Ishikawa (cell line): ENCODE measurements at regions not wholly inside any gene's neighbourhood (a gene's known extent, or its start where the extent isn't known, plus 50 kb on each side); places are given as distances from the start of the nearest gene placed in this dataset.

Experiments used
- CEBPB ChIP-seq: IDR thresholded peaks from 2 replicates; pipeline ENCODE4 v1.6.1; 2012
- CREB1 ChIP-seq: IDR thresholded peaks from 2 replicates; pipeline ENCODE4 v1.6.1; 2012; ENCODE audit warnings: low read depth
- EGR1 ChIP-seq: IDR thresholded peaks from 2 replicates; pipeline ENCODE4 v1.6.1; 2012
- EP300 ChIP-seq: IDR thresholded peaks from 2 replicates; pipeline ENCODE4 v1.6.1; 2012; ENCODE audit warnings: borderline replicate concordance
- FOXM1 ChIP-seq: IDR thresholded peaks from 2 replicates; pipeline ENCODE4 v1.6.1; 2012; ENCODE audit warnings: low read depth, borderline replicate concordance
- MAX ChIP-seq: IDR thresholded peaks from 2 replicates; pipeline ENCODE4 v1.6.1; 2012
- RAD21 ChIP-seq: IDR thresholded peaks from 2 replicates; pipeline ENCODE4 v1.6.1; 2012; ENCODE audit warnings: low read depth
- REST ChIP-seq: IDR thresholded peaks from 2 replicates; pipeline ENCODE4 v1.6.1; 2012; ENCODE audit warnings: low read depth, mild to moderate bottlenecking
- TAF1 ChIP-seq: IDR thresholded peaks from 2 replicates; pipeline ENCODE4 v1.6.1; 2012; ENCODE audit warnings: low read depth, mild to moderate bottlenecking
- TCF12 ChIP-seq: IDR thresholded peaks from 2 replicates; pipeline ENCODE4 v1.6.1; 2012; ENCODE audit warnings: low read depth
- USF1 ChIP-seq: IDR thresholded peaks from 2 replicates; pipeline ENCODE4 v1.6.1; 2012
- YY1 ChIP-seq: IDR thresholded peaks from 2 replicates; pipeline ENCODE4 v1.6.1; 2012; ENCODE audit warnings: low read depth
- ZBTB7A ChIP-seq: IDR thresholded peaks from 2 replicates; pipeline ENCODE4 v1.6.1; 2012; ENCODE audit warnings: low read depth

GRCh38 chr3:16820485-16820884, 64.3 kb upstream of the PLCL2 start:
- TF ChIP-seq EP300 = no peak
- TF ChIP-seq FOXM1 = no peak
- TF ChIP-seq RAD21 = no peak
- TF ChIP-seq TCF12 = no peak
- no peak for TF ChIP-seq TAF1
- TF ChIP-seq ZBTB7A = no peak
- TF ChIP-seq MAX = no peak
- TF ChIP-seq CEBPB = no peak
- no peak for TF ChIP-seq USF1
- no peak for TF ChIP-seq REST
- no peak for TF ChIP-seq YY1
- no peak for TF ChIP-seq CREB1
- no peak for TF ChIP-seq EGR1
